Activated CD4-positive, alpha-beta T cell treated with anti-CD3 and anti-CD28 coated beads, Interleukin-2, amount 50 U/mL, for 48 hours (primary cell): ENCODE measurements at regions not wholly inside any gene's neighbourhood (a gene's known extent, or its start where the extent isn't known, plus 50 kb on each side); places are given as distances from the start of the nearest gene placed in this dataset.

Source experiments
- DNase-seq, 2 experiments: peaks; one replicate each; pipeline ENCODE4 v3.0.0-alpha.2; 2020

GRCh38 chr3:59280113-59280512, 230.3 kb upstream of the CFAP20DC start:
- no peak for DNase-seq

GRCh38 chr3:59277816-59278215, 228.0 kb upstream of the CFAP20DC start:
- DNase-seq, result no peak

GRCh38 chr3:59277201-59277600, 227.4 kb upstream of the CFAP20DC start:
- DNase-seq, result no peak

GRCh38 chr3:59273976-59274375, 224.2 kb upstream of the CFAP20DC start:
- no peak for DNase-seq

- no peak for DNase-seq
These were observed 222.1 kb upstream of the CFAP20DC start for GRCh38 chr3:59271971-59272370.

GRCh38 chr3:59270921-59271320, 221.1 kb upstream of the CFAP20DC start:
- no peak for DNase-seq

- no peak for DNase-seq
These were observed 220.4 kb upstream of the CFAP20DC start for GRCh38 chr3:59270209-59270608.

GRCh38 chr3:59268170-59268569, 218.3 kb upstream of the CFAP20DC start:
- no peak for DNase-seq

- no peak for DNase-seq
These were observed 217.2 kb upstream of the CFAP20DC start for GRCh38 chr3:59267021-59267420.

- no peak for DNase-seq
These were observed 216.7 kb upstream of the CFAP20DC start for GRCh38 chr3:59266551-59266950.

GRCh38 chr3:59265566-59265965, 215.7 kb upstream of the CFAP20DC start:
- no peak for DNase-seq

GRCh38 chr3:59264366-59264765, 214.5 kb upstream of the CFAP20DC start:
- no peak for DNase-seq

- DNase-seq, result no peak
These were observed 213.3 kb upstream of the CFAP20DC start for GRCh38 chr3:59263152-59263551.

- DNase-seq, result no peak
These were observed 212.3 kb upstream of the CFAP20DC start for GRCh38 chr3:59262076-59262498.

GRCh38 chr3:59261009-59261408, 211.2 kb upstream of the CFAP20DC start:
- DNase-seq, result no peak

- no peak for DNase-seq
These were observed 208.9 kb upstream of the CFAP20DC start for GRCh38 chr3:59258550-59259260.

- DNase-seq, result no peak
These were observed 207.7 kb upstream of the CFAP20DC start for GRCh38 chr3:59257506-59257905.

GRCh38 chr3:59256230-59256629, 206.4 kb upstream of the CFAP20DC start:
- DNase-seq, result no peak

- no peak for DNase-seq
These were observed 205.2 kb upstream of the CFAP20DC start for GRCh38 chr3:59254976-59255375.

- DNase-seq, result no peak
These were observed 204.6 kb upstream of the CFAP20DC start for GRCh38 chr3:59254433-59254832.

- no peak for DNase-seq
These were observed 203.7 kb upstream of the CFAP20DC start for GRCh38 chr3:59253523-59253922.

- no peak for DNase-seq
These were observed 202.0 kb upstream of the CFAP20DC start for GRCh38 chr3:59251869-59252268.

GRCh38 chr3:59250600-59250999, 200.8 kb upstream of the CFAP20DC start:
- no peak for DNase-seq

GRCh38 chr3:59249698-59250361, 200.0 kb upstream of the CFAP20DC start:
- no peak for DNase-seq

GRCh38 chr3:59249004-59249403, 199.2 kb upstream of the CFAP20DC start:
- DNase-seq, result no peak
